SK-N-SH treated with all-trans-retinoic acid at 6 μM for 48 hours (cell line): ENCODE measurements at regions not wholly inside any gene's neighbourhood (a gene's known extent, or its start where the extent isn't known, plus 50 kb on each side); places are given as distances from the start of the nearest gene placed in this dataset.

Experiments used
- ARNTL ChIP-seq: fragments of 450-650 bp; formaldehyde crosslinking; IDR thresholded peaks from 2 replicates; pipeline ENCODE4 v1.5.0; 2020; ENCODE audit warnings: low read depth, mild to moderate bottlenecking, moderate library complexity, borderline replicate concordance
- BACH2 ChIP-seq: fragments of 250-450 bp; sonication (Bioruptor Pico); IDR thresholded peaks from 2 replicates; pipeline ENCODE4 v1.9.0; 2021; ENCODE audit warnings: mild to moderate bottlenecking, borderline replicate concordance
- CREB5 ChIP-seq: fragments of 250-450 bp; sonication (Bioruptor Pico); IDR thresholded peaks from 2 replicates; pipeline ENCODE4 v1.5.1; 2020; ENCODE audit warnings: low read depth, mild to moderate bottlenecking, moderate library complexity
- CSRNP3 ChIP-seq: fragments of 250-450 bp; sonication (Bioruptor Pico); IDR thresholded peaks from 2 replicates; pipeline ENCODE4 v1.5.1; 2021; ENCODE audit warnings: mild to moderate bottlenecking, moderate library complexity
- PATZ1 ChIP-seq: fragments of 250-450 bp; sonication (Bioruptor Pico); IDR thresholded peaks from 2 replicates; pipeline ENCODE4 v1.8.0; 2020; ENCODE audit warnings: mild to moderate bottlenecking, moderate library complexity, borderline replicate concordance
- SNAI2 ChIP-seq: fragments of 250-450 bp; sonication (Bioruptor Pico); IDR thresholded peaks from 2 replicates; pipeline ENCODE4 v1.5.0; 2020; ENCODE audit warnings: mild to moderate bottlenecking, moderate library complexity
- TOX ChIP-seq: fragments of 250-450 bp; sonication (Bioruptor Pico); IDR thresholded peaks from 2 replicates; pipeline ENCODE4 v1.8.0; 2021; ENCODE audit warnings: mild to moderate bottlenecking, moderate library complexity, borderline replicate concordance
- ZFP3 ChIP-seq: fragments of 250-450 bp; sonication (Bioruptor Pico); IDR thresholded peaks from 2 replicates; pipeline ENCODE4 v1.5.0; 2020; ENCODE audit warnings: mild to moderate bottlenecking, moderate library complexity
- ZNF70 ChIP-seq: fragments of 450-650 bp; formaldehyde crosslinking; IDR thresholded peaks from 2 replicates; pipeline ENCODE4 v1.5.0; 2020; ENCODE audit warnings: mild to moderate bottlenecking, moderate library complexity

- TF ChIP-seq PATZ1 (CRISPR knock-in tag) (no peak), CSRNP3 (CRISPR knock-in tag) (no peak), ARNTL (no peak), ZFP3 (CRISPR knock-in tag) (no peak), CREB5 (no peak), SNAI2 (CRISPR knock-in tag) (no peak), BACH2 (CRISPR knock-in tag) (no peak), TOX (CRISPR knock-in tag) (no peak), ZNF70 (CRISPR knock-in tag) (no peak)
Measured at GRCh38 chr5:38777111-38777510, 68.7 kb upstream of the OSMR start.
